ENCODE measurements at regions not wholly inside any gene's neighbourhood (a gene's known extent, or its start where the extent isn't known, plus 50 kb on each side); places are given as distances from the start of the nearest gene placed in this dataset.

GRCh38 chr21:32946654-32947053 is 79.1 kb upstream of the OLIG2 start:
- no peaks in the 10 kb centered on the region for H3K27me3 ChIP-seq (replicated peaks; ENCODE audit: control insufficient read depth, insufficient read depth, low read length)
- ChIA-PET CTCF (no interaction called here), POLR2A (no interaction called here)

GRCh38 chr21:32947736-32948135 is 78.0 kb upstream of the OLIG2 start:
- Histone ChIP-seq H3K4me1 (no peaks in the 10 kb centered on the region), H3K4me3 (ENCODE audit: low read depth, low read length) (no peak overlapping the region), H3K27me3 (replicated peaks; ENCODE audit: control insufficient read depth, insufficient read depth, low read length) (no peaks in the 10 kb centered on the region), H3K9me3 (no peaks in the 10 kb centered on the region), H3K36me3 (ENCODE audit: control insufficient read depth, insufficient read depth, low read length) (no peaks in the 10 kb centered on the region)
- intact Hi-C loops (cut with micrococcal nuclease; ENCODE audit: unreplicated experiment), result no loop called here
- DNase-seq, result no peak
- Mint-ChIP-seq H3K36me3 (ENCODE audit: insufficient read depth, unreplicated experiment) (no peaks in the 10 kb centered on the region), H3K9me3 (ENCODE audit: unreplicated experiment) (no peaks in the 10 kb centered on the region), H3K4me1 (ENCODE audit: low read depth, unreplicated experiment) (no peaks in the 10 kb centered on the region), H3K27me3 (ENCODE audit: insufficient read depth, unreplicated experiment) (peaks cover 11% of the 10 kb centered on the region), H3K27ac (ENCODE audit: unreplicated experiment) (no peak overlapping the region), H3K4me3 (ENCODE audit: unreplicated experiment) (no peak overlapping the region)
- CTCF ChIA-PET, result no interaction called here
- POLR2A ChIA-PET, result no interaction called here
- no TSS peak for BruUV-seq (replicated peaks)
- no peak for TF ChIP-seq CTCF (IDR thresholded peaks at IDR 0.05; ENCODE audit: insufficient read depth in 1 of 2, low read depth in 1 of 2, low read length in 1 of 2, severe bottlenecking in 1 of 2, unreplicated experiment in 1 of 2)

More at GRCh38 chr21:32946654-32947053, 79.1 kb upstream of the OLIG2 start:
- no peaks in the 10 kb centered on the region for H3K4me1 ChIP-seq
- H3K36me3 ChIP-seq (ENCODE audit: control insufficient read depth, insufficient read depth, low read length), result no peaks in the 10 kb centered on the region
- H3K9me3 ChIP-seq, result no peaks in the 10 kb centered on the region
- DNase-seq, result no peak
- no peak overlapping the region for H3K4me3 ChIP-seq (ENCODE audit: low read depth, low read length)
- H3K9me3 Mint-ChIP-seq (ENCODE audit: unreplicated experiment), result no peaks in the 10 kb centered on the region
- no peaks in the 10 kb centered on the region for H3K36me3 Mint-ChIP-seq (ENCODE audit: insufficient read depth, unreplicated experiment)
- no peak overlapping the region for H3K27ac Mint-ChIP-seq (ENCODE audit: unreplicated experiment)
- BruUV-seq (replicated peaks), result no TSS peak
- peaks cover 2% of the 10 kb centered on the region for H3K27me3 Mint-ChIP-seq (ENCODE audit: insufficient read depth, unreplicated experiment)
- TF ChIP-seq CTCF (IDR thresholded peaks at IDR 0.05; ENCODE audit: insufficient read depth in 1 of 2, low read depth in 1 of 2, low read length in 1 of 2, severe bottlenecking in 1 of 2, unreplicated experiment in 1 of 2), result no peak
- H3K4me3 Mint-ChIP-seq (ENCODE audit: unreplicated experiment), result no peak overlapping the region
- no peaks in the 10 kb centered on the region for H3K4me1 Mint-ChIP-seq (ENCODE audit: low read depth, unreplicated experiment)
- intact Hi-C loops (cut with micrococcal nuclease; ENCODE audit: unreplicated experiment), result no loop called here

GRCh38 chr21:32949701-32950100 is 76.0 kb upstream of the OLIG2 start:
- Mint-ChIP-seq H3K27ac (ENCODE audit: unreplicated experiment) (no peak overlapping the region), H3K9me3 (ENCODE audit: unreplicated experiment) (no peaks in the 10 kb centered on the region), H3K27me3 (ENCODE audit: insufficient read depth, unreplicated experiment) (peaks cover 23% of the 10 kb centered on the region), H3K36me3 (ENCODE audit: insufficient read depth, unreplicated experiment) (no peaks in the 10 kb centered on the region), H3K4me3 (ENCODE audit: unreplicated experiment) (no peak overlapping the region), H3K4me1 (ENCODE audit: low read depth, unreplicated experiment) (no peaks in the 10 kb centered on the region)
- no peak for TF ChIP-seq CTCF (IDR thresholded peaks at IDR 0.05; ENCODE audit: insufficient read depth in 1 of 2, low read depth in 1 of 2, low read length in 1 of 2, severe bottlenecking in 1 of 2, unreplicated experiment in 1 of 2)
- BruUV-seq (replicated peaks), result no TSS peak
- H3K27me3 ChIP-seq (replicated peaks; ENCODE audit: control insufficient read depth, insufficient read depth, low read length), result no peaks in the 10 kb centered on the region
- DNase-seq, result no peak
- no peaks in the 10 kb centered on the region for H3K9me3 ChIP-seq
- H3K4me3 ChIP-seq (ENCODE audit: low read depth, low read length), result no peak overlapping the region
- H3K4me1 ChIP-seq, result no peaks in the 10 kb centered on the region
- ChIA-PET POLR2A (no interaction called here), CTCF (no interaction called here)
- intact Hi-C loops (cut with micrococcal nuclease; ENCODE audit: unreplicated experiment), result loop anchor here (10.0 kb wide), 1 partner anchor 325 kb away; no protein-coding TSS in a partner anchor
- H3K36me3 ChIP-seq (ENCODE audit: control insufficient read depth, insufficient read depth, low read length), result no peaks in the 10 kb centered on the region
